DOHH2 (cell line): ENCODE measurements at regions not wholly inside any gene's neighbourhood (a gene's known extent, or its start where the extent isn't known, plus 50 kb on each side); places are given as distances from the start of the nearest gene placed in this dataset.

ENCODE experiments used
- H3F3A ChIP-seq: fragments of 200-600 bp; sonication (generic), shearing (Covaris generic); 2 replicates; pipeline ENCODE4 v1.6.0; 2016; ENCODE audit warnings: antibody characterized with exemption, mild to moderate bottlenecking; ENCODE audit not compliant: control insufficient read depth, insufficient read depth
- H3K27ac ChIP-seq: fragments of 200-600 bp; sonication (generic); 2 replicates; pipeline ENCODE4 v1.5.1; 2014; ENCODE audit warnings: low read depth, mild to moderate bottlenecking, low read length, moderate library complexity
- H3K27me3 ChIP-seq: fragments of 200-600 bp; sonication (generic); 2 replicates; pipeline ENCODE4 v1.6.1; 2014; ENCODE audit warnings: mild to moderate bottlenecking, low read length, mixed read lengths; ENCODE audit not compliant: control insufficient read depth
- H3K36me3 ChIP-seq: fragments of 200-600 bp; sonication (generic); 2 replicates; pipeline ENCODE4 v1.6.1; 2014; ENCODE audit warnings: mild to moderate bottlenecking, low read length, moderate library complexity, mixed read lengths; ENCODE audit not compliant: control insufficient read depth
- H3K4me1 ChIP-seq: fragments of 200-600 bp; sonication (generic); 2 replicates; pipeline ENCODE4 v1.6.1; 2014; ENCODE audit warnings: mild to moderate bottlenecking, low read length, mixed read lengths; ENCODE audit not compliant: control insufficient read depth
- H3K4me2 ChIP-seq: fragments of 200-600 bp; sonication (generic); 2 replicates; pipeline ENCODE4 v1.6.0; 2014; ENCODE audit warnings: mild to moderate bottlenecking, low read length, moderate library complexity
- H3K4me3 ChIP-seq: fragments of 200-600 bp; sonication (generic); 2 replicates; pipeline ENCODE4 v1.5.1; 2014; ENCODE audit warnings: mild to moderate bottlenecking, low read length, mixed read lengths
- H3K79me2 ChIP-seq: fragments of 200-600 bp; sonication (generic); 2 replicates; pipeline ENCODE4 v1.6.1; 2014; ENCODE audit warnings: mild to moderate bottlenecking, low read length, mixed read lengths; ENCODE audit not compliant: control insufficient read depth
- H3K9me2 ChIP-seq: fragments of 200-600 bp; sonication (generic); replicated peaks from 2 replicates; pipeline ENCODE4 v1.6.1; 2014; ENCODE audit warnings: mild to moderate bottlenecking, low read length, mixed read lengths; ENCODE audit not compliant: control insufficient read depth
- H3K9me3 ChIP-seq: fragments of 200-600 bp; sonication (generic); 2 replicates; pipeline ENCODE4 v1.6.1; 2014; ENCODE audit warnings: antibody characterized with exemption, low read length, mixed read lengths; ENCODE audit not compliant: control insufficient read depth, insufficient read depth
- H4K20me1 ChIP-seq: fragments of 200-600 bp; sonication (generic); 2 replicates; pipeline ENCODE4 v1.6.0; 2014; ENCODE audit warnings: low read depth, mild to moderate bottlenecking, antibody characterized with exemption, low read length, moderate library complexity; ENCODE audit not compliant: control insufficient read depth, insufficient read depth
- CTCF ChIP-seq: fragments of 200-600 bp; sonication (generic); IDR thresholded peaks from one replicate; pipeline ENCODE4 v1.5.1; 2014; ENCODE audit warnings: antibody characterized with exemption, mild to moderate bottlenecking, low read depth, low read length; ENCODE audit not compliant: poor library complexity, severe bottlenecking
- EZH2phosphoT487 ChIP-seq: fragments of 200-600 bp; sonication (generic); IDR thresholded peaks from 2 replicates; pipeline ENCODE4 v1.6.1; 2017; ENCODE audit warnings: borderline replicate concordance, mild to moderate bottlenecking, antibody characterized with exemption, low read length, moderate library complexity, mixed read lengths

DNA sequence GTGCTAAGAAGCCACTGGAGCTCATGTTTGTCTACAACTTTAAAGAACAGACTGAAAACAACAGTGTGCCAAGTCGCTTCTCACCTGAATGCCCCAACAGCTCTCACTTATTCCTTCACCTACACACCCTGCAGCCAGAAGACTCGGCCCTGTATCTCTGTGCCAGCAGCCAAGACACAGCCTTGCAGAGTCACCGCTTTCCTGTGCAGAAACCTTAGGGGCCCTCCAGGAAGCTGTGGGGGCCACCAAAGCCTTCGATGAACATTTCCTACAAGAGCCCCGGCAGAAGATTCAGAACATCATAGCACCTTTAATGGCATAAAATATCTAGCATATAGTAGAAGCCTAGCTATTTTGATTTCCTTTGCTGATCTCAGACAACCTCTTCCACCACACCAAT lies 88.0 kb upstream of the PRSS58 start:
- Histone ChIP-seq H3K27me3 (peaks cover 14% of the 10 kb centered on the region; the same call in 1 of the 2 replicates), H3K4me1 (no peaks in the 10 kb centered on the region), H3K36me3 (no peaks in the 10 kb centered on the region), H3K9me2 (no peaks in the 10 kb centered on the region), H3K27ac (no peak overlapping the region), H3K4me2 (no peak overlapping the region), H3K79me2 (no peaks in the 10 kb centered on the region), H3F3A (no peaks in the 10 kb centered on the region), H3K4me3 (no peak overlapping the region), H3K9me3 (no peaks in the 10 kb centered on the region), H4K20me1 (no peaks in the 10 kb centered on the region)
- no peak for TF ChIP-seq EZH2phosphoT487
- TF ChIP-seq CTCF = no peak

DNA sequence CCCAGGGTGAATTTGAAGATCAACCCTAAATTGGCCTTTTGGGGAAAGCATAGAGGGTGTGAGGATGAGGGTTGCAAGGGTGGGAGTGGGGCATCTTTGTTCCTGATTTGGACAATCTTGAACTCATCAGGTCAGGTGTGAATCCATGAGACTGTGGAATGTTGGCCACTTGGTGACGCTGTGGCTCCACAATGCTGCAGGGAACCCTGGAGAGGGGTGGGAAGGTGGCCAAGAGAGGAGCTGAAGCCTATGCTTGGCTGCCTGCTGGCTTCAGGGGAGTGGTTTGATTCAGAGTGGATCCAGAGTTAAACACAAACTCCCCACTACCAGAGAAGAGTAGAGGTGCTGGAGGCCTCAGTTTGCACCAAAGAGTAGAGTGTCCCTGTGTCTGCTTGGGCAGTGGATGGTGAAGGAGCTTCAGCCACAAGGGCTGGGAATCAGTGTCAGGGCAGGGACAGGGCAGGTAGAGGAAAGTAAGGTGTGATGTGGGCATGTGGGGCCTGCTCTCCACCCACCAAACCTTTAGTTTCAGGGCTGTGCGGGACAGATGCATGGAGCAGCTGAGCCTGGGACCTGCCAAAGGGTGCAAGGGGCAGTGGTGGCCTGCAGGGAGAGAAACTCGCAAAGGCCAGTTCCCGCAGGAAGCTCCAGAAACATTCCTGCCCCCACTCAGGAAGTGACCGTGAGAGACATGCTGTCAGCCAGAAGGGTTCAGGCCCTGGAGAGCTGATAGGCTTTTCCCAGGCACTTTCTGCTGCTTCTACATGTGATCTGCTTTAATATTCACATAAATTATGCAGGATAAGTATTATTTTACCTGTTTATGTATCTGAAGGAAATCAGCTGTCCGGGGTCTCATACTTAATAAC lies 81.0 kb upstream of the PRSS58 start:
- no peaks in the 10 kb centered on the region for H3K4me1 ChIP-seq
- no peak overlapping the region for H3K4me3 ChIP-seq
- H4K20me1 ChIP-seq = no peaks in the 10 kb centered on the region
- no peaks in the 10 kb centered on the region for H3K36me3 ChIP-seq
- no peaks in the 10 kb centered on the region for H3K9me3 ChIP-seq
- no peaks in the 10 kb centered on the region for H3K79me2 ChIP-seq
- no peak overlapping the region for H3K27ac ChIP-seq
- H3K27me3 ChIP-seq = peaks cover 24% of the 10 kb centered on the region
- no peak overlapping the region for H3K4me2 ChIP-seq
- TF ChIP-seq EZH2phosphoT487 (no peak), CTCF (peak; percentile 43)
- no peaks in the 10 kb centered on the region for H3F3A ChIP-seq
- no peaks in the 10 kb centered on the region for H3K9me2 ChIP-seq

DNA sequence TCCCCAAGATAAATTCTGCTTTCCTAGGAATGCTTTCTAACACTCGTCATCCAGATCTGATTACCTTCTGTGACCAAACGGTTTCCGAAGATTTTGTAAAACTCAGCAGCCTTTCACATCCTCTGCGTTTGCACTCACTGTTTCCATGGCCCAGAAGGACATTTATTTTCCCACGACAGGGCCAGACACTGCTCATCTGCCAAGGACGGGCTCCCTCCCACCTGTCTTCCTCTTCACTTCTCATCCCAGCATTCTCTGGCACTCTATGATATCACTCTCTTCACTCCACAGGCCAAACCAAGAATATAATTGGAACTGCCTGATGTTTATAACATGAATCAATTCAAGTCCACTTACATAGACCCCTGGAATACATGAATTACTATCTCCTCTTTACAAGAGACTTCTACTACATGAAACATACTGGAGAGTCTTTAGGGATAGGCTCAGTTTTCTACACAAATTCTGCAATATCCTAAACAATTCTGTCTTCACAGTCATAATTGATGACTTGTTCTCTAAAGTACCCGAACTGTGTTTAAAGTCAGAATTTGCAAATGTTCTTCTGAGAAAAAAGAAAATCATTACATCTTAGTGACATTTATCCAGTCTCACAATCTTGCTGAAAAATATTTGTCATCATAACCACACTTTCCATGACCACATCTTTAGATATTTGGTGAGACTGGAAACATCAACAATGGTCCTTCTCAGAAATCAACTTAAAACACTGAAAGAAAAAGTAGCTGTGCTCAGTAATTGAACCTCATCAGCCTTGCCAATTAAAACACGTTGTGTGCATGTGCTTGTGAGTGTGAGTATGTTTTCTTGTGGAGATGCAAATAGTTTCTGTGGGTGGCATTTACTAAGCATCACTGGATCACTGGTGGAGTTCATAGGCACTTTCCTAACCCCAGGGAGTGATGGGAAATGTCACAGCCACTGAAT lies 79.5 kb upstream of the PRSS58 start:
- Histone ChIP-seq H4K20me1 (no peaks in the 10 kb centered on the region), H3K36me3 (no peaks in the 10 kb centered on the region), H3K27me3 (peaks cover 24% of the 10 kb centered on the region), H3K79me2 (no peaks in the 10 kb centered on the region), H3K4me3 (no peak overlapping the region), H3K9me3 (no peaks in the 10 kb centered on the region), H3K27ac (no peak overlapping the region), H3K9me2 (no peaks in the 10 kb centered on the region), H3K4me1 (no peaks in the 10 kb centered on the region), H3K4me2 (no peak overlapping the region), H3F3A (no peaks in the 10 kb centered on the region)
- TF ChIP-seq CTCF (no peak), EZH2phosphoT487 (no peak)
